Thymus (tissue), 11 donors: ENCODE measurements at regions not wholly inside any gene's neighbourhood (a gene's known extent, or its start where the extent isn't known, plus 50 kb on each side); places are given as distances from the start of the nearest gene placed in this dataset.
"Not testable (repeated sequence)": the region's sequence is repeated elsewhere in the genome, so short reads cannot be mapped to it uniquely, and the experiment has no call there.

Experiments used
- DNase-seq, 9 donors: peaks; one replicate each; pipeline ENCODE4 v3.0.0-alpha.2; 2013; ENCODE audit warnings: low spot score in 9 of 9, low read depth in 6 of 9, missing footprints in 1 of 9
- H3K27ac ChIP-seq, 2 donors: one replicate each; pipeline ENCODE4 v1.5.1; 2013; ENCODE audit warnings: control low read depth in 1 of 2, low read depth in 1 of 2, low read length in 1 of 2, mild to moderate bottlenecking in 1 of 2, moderate library complexity in 1 of 2
- H3K27me3 ChIP-seq, 2 donors: one replicate each; pipeline ENCODE4 v1.5.1; 2013; ENCODE audit warnings: low read length in 1 of 2; ENCODE audit not compliant: control insufficient read depth in 2 of 2, insufficient read depth in 1 of 2
- H3K36me3 ChIP-seq, 2 donors: one replicate each; pipeline ENCODE4 v1.5.1; 2013; ENCODE audit warnings: low read length in 1 of 2, mild to moderate bottlenecking in 1 of 2, moderate library complexity in 1 of 2; ENCODE audit not compliant: control insufficient read depth in 2 of 2, insufficient read depth in 2 of 2
- H3K4me1 ChIP-seq, 2 donors: one replicate each; pipeline ENCODE4 v1.5.1; 2013; ENCODE audit warnings: low read length in 2 of 2; ENCODE audit not compliant: control insufficient read depth in 2 of 2, insufficient read depth in 2 of 2
- H3K4me3 ChIP-seq, 2 donors: one replicate each; pipeline ENCODE4 v1.5.1; 2013; ENCODE audit warnings: low read length in 2 of 2, control low read depth in 1 of 2, mild to moderate bottlenecking in 1 of 2
- H3K9me3 ChIP-seq, 2 donors: one replicate each; pipeline ENCODE4 v1.5.1; 2013; ENCODE audit warnings: low read length in 1 of 2, mild to moderate bottlenecking in 1 of 2; ENCODE audit not compliant: control insufficient read depth in 2 of 2, insufficient read depth in 1 of 2
- WGBS: extraction: QIAGEN DNeasy Blood & Tissue Kit; methylation state at CpG from one replicate; pipeline ENCODE4 v1.1.7; 2013; 5-methylcytosine and 5-hydroxymethylcytosine counted together
- donor health status: healthy.

GRCh38 chr12:84135586-84136279, 776.9 kb downstream of the SLC6A15 start:
- 68% methylated on average over 1 of the region's 1 CpG for WGBS
- Histone ChIP-seq H3K4me3 (no peak overlapping the region), H3K4me1 (no peaks in the 10 kb centered on the region), H3K27me3 (no peaks in the 10 kb centered on the region), H3K9me3 (no peaks in the 10 kb centered on the region), H3K36me3 (no peaks in the 10 kb centered on the region), H3K27ac (no peak overlapping the region)
- DNase-seq: no peak

GRCh38 chr12:84134797-84135366, 777.7 kb downstream of the SLC6A15 start:
- WGBS: 68% methylated on average over 2 of the region's 2 CpGs
- Histone ChIP-seq H3K27ac (no peak overlapping the region), H3K27me3 (no peaks in the 10 kb centered on the region), H3K4me3 (no peak overlapping the region), H3K4me1 (no peaks in the 10 kb centered on the region), H3K9me3 (no peaks in the 10 kb centered on the region), H3K36me3 (no peaks in the 10 kb centered on the region)
- DNase-seq: no peak

GRCh38 chr12:84131076-84131475, 781.5 kb downstream of the SLC6A15 start:
- H3K9me3 ChIP-seq: peaks cover 1 to 15% of the 10 kb centered on the region in 2 donors
- no peak for DNase-seq
- no peaks in the 10 kb centered on the region for H3K4me1 ChIP-seq
- no peak overlapping the region for H3K4me3 ChIP-seq
- no peaks in the 10 kb centered on the region for H3K36me3 ChIP-seq
- WGBS: 78% methylated on average over 2 of the region's 2 CpGs
- H3K27ac ChIP-seq: no peak overlapping the region
- no peaks in the 10 kb centered on the region for H3K27me3 ChIP-seq

- Histone ChIP-seq H3K9me3 (peaks cover 1 to 15% of the 10 kb centered on the region in 2 donors), H3K4me1 (no peaks in the 10 kb centered on the region), H3K27ac (no peak overlapping the region), H3K36me3 (no peaks in the 10 kb centered on the region), H3K27me3 (no peaks in the 10 kb centered on the region), H3K4me3 (no peak overlapping the region)
- 89% methylated on average over 25 of the region's 25 CpGs for WGBS
- no peak for DNase-seq
Measured at GRCh38 chr12:84128117-84128991, 784.2 kb downstream of the SLC6A15 start.

- Histone ChIP-seq H3K9me3 (peaks cover 1 to 12% of the 10 kb centered on the region in 2 donors), H3K4me1 (no peaks in the 10 kb centered on the region), H3K4me3 (no peak overlapping the region), H3K27ac (no peak overlapping the region), H3K27me3 (no peaks in the 10 kb centered on the region), H3K36me3 (no peaks in the 10 kb centered on the region)
- DNase-seq: no peak
- WGBS: 100% methylated on average over 1 of the region's 1 CpG
Measured at GRCh38 chr12:84124211-84124610, 788.4 kb downstream of the SLC6A15 start.

- Histone ChIP-seq H3K27ac (no peak overlapping the region), H3K36me3 (no peaks in the 10 kb centered on the region), H3K4me3 (no peak overlapping the region), H3K9me3 (no peaks in the 10 kb centered on the region), H3K27me3 (no peaks in the 10 kb centered on the region), H3K4me1 (no peaks in the 10 kb centered on the region)
- DNase-seq: no peak
- 97% methylated on average over 3 of the region's 3 CpGs for WGBS
Measured at GRCh38 chr12:84117190-84117589, 795.4 kb downstream of the SLC6A15 start.

GRCh38 chr12:84113666-84114065, 798.9 kb downstream of the SLC6A15 start:
- no peak for DNase-seq
- H3K36me3 ChIP-seq: no peaks in the 10 kb centered on the region
- H3K9me3 ChIP-seq: no peaks in the 10 kb centered on the region
- H3K4me3 ChIP-seq: no peak overlapping the region
- no peaks in the 10 kb centered on the region for H3K4me1 ChIP-seq
- no peaks in the 10 kb centered on the region for H3K27me3 ChIP-seq
- H3K27ac ChIP-seq: no peak overlapping the region
- WGBS: 94% methylated on average over 1 of the region's 1 CpG

- not testable (repeated sequence) for DNase-seq, H3K27me3 ChIP-seq, H3K36me3 ChIP-seq, H3K4me3 ChIP-seq, H3K4me1 ChIP-seq, H3K27ac ChIP-seq
- 90% methylated on average over 4 of the region's 4 CpGs for WGBS
- H3K9me3 ChIP-seq: peaks cover 0 to 14% of the 10 kb centered on the region in 2 donors
Measured at GRCh38 chr12:84103886-84104285, 808.7 kb downstream of the SLC6A15 start.

GRCh38 chr12:84101963-84102362, 810.6 kb downstream of the SLC6A15 start:
- H3K27ac ChIP-seq, H3K4me3 ChIP-seq, H3K27me3 ChIP-seq, H3K36me3 ChIP-seq, H3K4me1 ChIP-seq, DNase-seq: not testable (repeated sequence)
- H3K9me3 ChIP-seq: peaks cover 1 to 21% of the 10 kb centered on the region in 2 donors
- 96% methylated on average over 8 of the region's 8 CpGs for WGBS
